Mesenchymal stem cell (in vitro differentiated cells and primary cell): ENCODE measurements at regions not wholly inside any gene's neighbourhood (a gene's known extent, or its start where the extent isn't known, plus 50 kb on each side); places are given as distances from the start of the nearest gene placed in this dataset.

Source experiments
- DNase-seq: peaks from one replicate; pipeline ENCODE4 v3.0.0-alpha.2; 2013
- H2AFZ ChIP-seq: one replicate; pipeline ENCODE4 v1.6.1; 2013; ENCODE audit warnings: low read depth, mild to moderate bottlenecking, control low read depth, inconsistent platforms, low read length, moderate library complexity
- H2AK5ac ChIP-seq: 2 replicates; pipeline ENCODE4 v1.6.1; 2013; ENCODE audit warnings: low read length, moderate library complexity, mild to moderate bottlenecking, inconsistent platforms; ENCODE audit not compliant: severe bottlenecking
- H2BK120ac ChIP-seq: one replicate; pipeline ENCODE4 v1.6.1; 2013; ENCODE audit warnings: low read depth, mild to moderate bottlenecking, inconsistent platforms, low read length, moderate library complexity
- H2BK12ac ChIP-seq, 2 experiments: one replicate each; pipeline ENCODE4 v1.6.1; 2013; ENCODE audit warnings: inconsistent platforms in 2 of 2, low read length in 2 of 2, mild to moderate bottlenecking in 2 of 2, moderate library complexity in 2 of 2, control low read depth in 1 of 2
- H2BK15ac ChIP-seq: one replicate; pipeline ENCODE4 v1.6.1; 2013; ENCODE audit warnings: mild to moderate bottlenecking, low read depth, inconsistent platforms; ENCODE audit not compliant: poor library complexity, severe bottlenecking
- H2BK5ac ChIP-seq: 2 replicates; pipeline ENCODE4 v1.6.1; 2013; ENCODE audit warnings: low read depth, mild to moderate bottlenecking, low read length, control low read depth, inconsistent platforms; ENCODE audit not compliant: poor library complexity, severe bottlenecking
- H3K14ac ChIP-seq, 2 experiments: one replicate each; pipeline ENCODE4 v1.6.1; 2013; ENCODE audit warnings: inconsistent platforms in 2 of 2, low read length in 2 of 2, control low read depth in 1 of 2, mild to moderate bottlenecking in 1 of 2, moderate library complexity in 1 of 2
- H3K18ac ChIP-seq, 2 experiments: one replicate each; pipeline ENCODE4 v1.6.1; 2013; ENCODE audit warnings: inconsistent platforms in 2 of 2, low read length in 2 of 2, control low read depth in 1 of 2, low read depth in 1 of 2, mild to moderate bottlenecking in 1 of 2
- H3K23ac ChIP-seq, 2 experiments: one replicate each; pipeline ENCODE4 v1.6.1; 2013; ENCODE audit warnings: inconsistent platforms in 2 of 2, low read length in 2 of 2, mild to moderate bottlenecking in 2 of 2, moderate library complexity in 2 of 2, control low read depth in 1 of 2
- H3K27ac ChIP-seq: 2 replicates; pipeline ENCODE4 v1.5.1; 2013; ENCODE audit warnings: mild to moderate bottlenecking, moderate library complexity, low read length, control low read depth, inconsistent platforms; ENCODE audit not compliant: poor library complexity, severe bottlenecking
- H3K27me3 ChIP-seq, 2 experiments: 2 replicates each; pipeline versions ENCODE4 v1.6.1 to v1.7.0; 2013; ENCODE audit warnings: low read length in 2 of 2, mild to moderate bottlenecking in 2 of 2, moderate library complexity in 2 of 2, control low read depth in 1 of 2, inconsistent platforms in 1 of 2; ENCODE audit not compliant: control insufficient read depth in 1 of 2, insufficient read depth in 1 of 2
- H3K36me3 ChIP-seq, 2 experiments: 2 replicates each; pipeline versions ENCODE4 v1.6.1 to v1.7.0; 2013; ENCODE audit warnings: low read length in 2 of 2, control low read depth in 1 of 2, inconsistent platforms in 1 of 2, low read depth in 1 of 2, mild to moderate bottlenecking in 1 of 2; ENCODE audit not compliant: insufficient read depth in 2 of 2, control insufficient read depth in 1 of 2
- H3K4ac ChIP-seq, 2 experiments: one replicate each; pipeline ENCODE4 v1.6.1; 2013; ENCODE audit warnings: inconsistent platforms in 2 of 2, low read length in 2 of 2, mild to moderate bottlenecking in 2 of 2, moderate library complexity in 2 of 2, control low read depth in 1 of 2, low read depth in 1 of 2
- H3K4me1 ChIP-seq: 2 replicates; pipeline ENCODE4 v1.6.1; 2013; ENCODE audit warnings: low read depth, low read length, control low read depth; ENCODE audit not compliant: control insufficient read depth, insufficient read depth
- H3K4me2 ChIP-seq: 2 replicates; pipeline ENCODE4 v1.6.1; 2013; ENCODE audit warnings: low read length, mild to moderate bottlenecking, inconsistent platforms; ENCODE audit not compliant: poor library complexity, severe bottlenecking
- H3K4me3 ChIP-seq, 2 experiments: 2 replicates each; pipeline versions ENCODE4 v1.5.1 to v1.7.0; 2013; ENCODE audit warnings: low read length in 2 of 2, mild to moderate bottlenecking in 2 of 2, control low read depth in 1 of 2, low read depth in 1 of 2; ENCODE audit not compliant: insufficient read depth in 1 of 2
- H3K79me1 ChIP-seq: replicated peaks from 2 replicates; pipeline ENCODE4 v1.6.1; 2013; ENCODE audit warnings: mild to moderate bottlenecking, control low read depth, low read length, inconsistent platforms; ENCODE audit not compliant: poor library complexity, severe bottlenecking
- H3K9ac ChIP-seq: 2 replicates; pipeline ENCODE4 v1.7.0; 2013; ENCODE audit warnings: mild to moderate bottlenecking, low read length, moderate library complexity
- H3K9me3 ChIP-seq: 2 replicates; pipeline ENCODE4 v1.7.0; 2013; ENCODE audit warnings: mild to moderate bottlenecking, low read length; ENCODE audit not compliant: control insufficient read depth
- H4K8ac ChIP-seq: one replicate; pipeline ENCODE4 v1.6.1; 2013; ENCODE audit warnings: inconsistent platforms, mild to moderate bottlenecking, low read length, moderate library complexity
- H4K91ac ChIP-seq: one replicate; pipeline ENCODE4 v1.6.1; 2013; ENCODE audit warnings: mild to moderate bottlenecking, low read length, inconsistent platforms
- WGBS: methylation state at CpG from one replicate; pipeline ENCODE4 v1.1.7; 2013; ENCODE audit warnings: mixed read lengths; 5-methylcytosine and 5-hydroxymethylcytosine counted together

DNA sequence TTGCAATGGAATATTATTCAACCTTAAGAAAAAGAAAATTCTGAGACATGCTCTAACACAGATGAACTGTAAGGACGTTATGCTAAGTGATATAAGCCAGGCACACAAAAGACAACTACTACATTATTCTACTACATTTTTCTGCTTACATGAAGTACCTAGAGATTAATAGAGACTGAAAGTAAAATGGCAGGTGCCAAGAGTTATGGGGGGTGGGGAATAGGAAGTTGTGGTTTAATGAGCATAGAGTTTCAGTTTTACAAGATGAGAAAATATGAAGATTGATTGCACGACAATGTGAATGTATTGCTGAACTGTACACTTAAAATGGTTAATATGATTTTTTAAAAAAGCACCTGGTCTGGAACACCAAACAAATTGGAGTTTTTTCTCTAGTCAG is 1231.6 kb upstream of the DDX18 start:
- no peak overlapping the region for H2BK15ac ChIP-seq
- H3K9ac ChIP-seq, result no peak overlapping the region
- H2BK12ac ChIP-seq, result no peak overlapping the region
- no peak overlapping the region for H3K14ac ChIP-seq
- H4K8ac ChIP-seq, result no peak overlapping the region
- peaks cover 23% of the 10 kb centered on the region for H3K9me3 ChIP-seq
- no peak overlapping the region for H3K4me3 ChIP-seq
- no peak overlapping the region for H4K91ac ChIP-seq
- no peak overlapping the region for H2BK5ac ChIP-seq
- H3K27ac ChIP-seq, result no peak overlapping the region
- H3K36me3 ChIP-seq, result no peaks in the 10 kb centered on the region
- H3K4ac ChIP-seq, result no peak overlapping the region
- H2BK120ac ChIP-seq, result no peak overlapping the region
- H3K79me1 ChIP-seq, result no peaks in the 10 kb centered on the region
- no peak overlapping the region for H2AFZ ChIP-seq
- DNase-seq, result no peak
- no peak overlapping the region for H2AK5ac ChIP-seq
- WGBS, result 82% methylated on average over 2 of the region's 2 CpGs
- H3K4me1 ChIP-seq, result no peaks in the 10 kb centered on the region
- no peak overlapping the region for H3K18ac ChIP-seq
- no peak overlapping the region for H3K23ac ChIP-seq
- H3K27me3 ChIP-seq, result no peaks in the 10 kb centered on the region
- H3K4me2 ChIP-seq, result no peak overlapping the region

- no peak overlapping the region for H4K8ac ChIP-seq
- H3K4me1 ChIP-seq, result no peaks in the 10 kb centered on the region
- no peak overlapping the region for H3K4me3 ChIP-seq
- H2BK15ac ChIP-seq, result no peak overlapping the region
- no peak overlapping the region for H2BK5ac ChIP-seq
- no peak overlapping the region for H2AFZ ChIP-seq
- H3K27me3 ChIP-seq, result no peaks in the 10 kb centered on the region
- H3K18ac ChIP-seq, result no peak overlapping the region
- H3K4ac ChIP-seq, result no peak overlapping the region
- no peak overlapping the region for H3K27ac ChIP-seq
- no peak overlapping the region for H3K14ac ChIP-seq
- no peak overlapping the region for H2BK12ac ChIP-seq
- H3K36me3 ChIP-seq, result no peaks in the 10 kb centered on the region
- no peak overlapping the region for H2AK5ac ChIP-seq
- H3K9ac ChIP-seq, result no peak overlapping the region
- WGBS, result 0% methylated on average over 1 of the region's 2 CpGs
- no peaks in the 10 kb centered on the region for H3K79me1 ChIP-seq
- peaks cover 28% of the 10 kb centered on the region for H3K9me3 ChIP-seq
- DNase-seq, result no peak
- no peak overlapping the region for H3K23ac ChIP-seq
- H2BK120ac ChIP-seq, result no peak overlapping the region
- no peak overlapping the region for H4K91ac ChIP-seq
- H3K4me2 ChIP-seq, result no peak overlapping the region
Observed at GRCh38 chr2:116585669-116586327, 1228.7 kb upstream of the DDX18 start.

DNA sequence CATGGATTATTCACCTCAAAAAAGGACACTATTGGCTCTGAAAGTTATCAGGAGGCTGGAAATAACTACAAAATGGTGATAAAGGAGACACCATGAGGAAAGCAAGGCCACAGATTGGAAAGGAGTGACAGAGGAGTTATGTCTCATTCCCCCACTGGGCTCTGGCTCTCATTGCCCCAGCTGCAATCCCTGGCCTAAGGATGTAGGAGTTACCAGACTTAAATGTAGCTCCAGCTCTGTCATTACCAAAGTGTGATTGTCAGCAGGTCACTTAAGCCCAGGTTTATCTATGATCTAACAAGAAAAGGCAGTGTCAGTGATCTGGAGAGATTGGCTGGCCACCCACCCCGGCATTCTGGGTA is 1228.2 kb upstream of the DDX18 start:
- no peak overlapping the region for H3K18ac ChIP-seq
- H2AFZ ChIP-seq, result no peak overlapping the region
- H3K79me1 ChIP-seq, result no peaks in the 10 kb centered on the region
- no peak overlapping the region for H2BK15ac ChIP-seq
- no peak overlapping the region for H3K4me3 ChIP-seq
- H3K9ac ChIP-seq, result no peak overlapping the region
- no peak overlapping the region for H2BK12ac ChIP-seq
- H3K36me3 ChIP-seq, result no peaks in the 10 kb centered on the region
- no peak overlapping the region for H3K4ac ChIP-seq
- DNase-seq, result no peak
- WGBS, result 60% methylated on average over 1 of the region's 1 CpG
- H3K27ac ChIP-seq, result no peak overlapping the region
- no peak overlapping the region for H2BK120ac ChIP-seq
- no peak overlapping the region for H2AK5ac ChIP-seq
- H3K14ac ChIP-seq, result no peak overlapping the region
- H4K8ac ChIP-seq, result no peak overlapping the region
- no peaks in the 10 kb centered on the region for H3K27me3 ChIP-seq
- no peak overlapping the region for H3K23ac ChIP-seq
- no peak overlapping the region for H2BK5ac ChIP-seq
- peaks cover 28% of the 10 kb centered on the region for H3K9me3 ChIP-seq
- H4K91ac ChIP-seq, result no peak overlapping the region
- no peak overlapping the region for H3K4me2 ChIP-seq
- no peaks in the 10 kb centered on the region for H3K4me1 ChIP-seq
